HG02885 (cell line): ENCODE measurements at regions not wholly inside any gene's neighbourhood (a gene's known extent, or its start where the extent isn't known, plus 50 kb on each side); places are given as distances from the start of the nearest gene placed in this dataset.
"Not testable (repeated sequence)": the region's sequence is repeated elsewhere in the genome, so short reads cannot be mapped to it uniquely, and the experiment has no call there.

ENCODE experiments used
- ATAC-seq: cut with Tn5 transposase; IDR thresholded peaks from one replicate; pipeline ENCODE4 v1.9.1; 2021; ENCODE audit warnings: mild to moderate bottlenecking; ENCODE audit not compliant: unreplicated experiment, poor library complexity

- ATAC-seq = no peak
Observed at GRCh38 chr3:194937882-194938321, 252.2 kb downstream of the FAM43A start.

GRCh38 chr3:194938845-194939531, 253.3 kb downstream of the FAM43A start:
- no peak for ATAC-seq

GRCh38 chr3:194939532-194939909, 253.8 kb downstream of the FAM43A start:
- no peak for ATAC-seq

- no peak for ATAC-seq
Observed at GRCh38 chr3:194939949-194940770, 254.5 kb downstream of the FAM43A start.

GRCh38 chr3:194941360-194941955, 255.8 kb downstream of the FAM43A start:
- no peak for ATAC-seq

- no peak for ATAC-seq
Observed at GRCh38 chr3:194941956-194942511, 256.4 kb downstream of the FAM43A start.

- no peak for ATAC-seq
Observed at GRCh38 chr3:194944526-194944925, 258.8 kb downstream of the FAM43A start.

GRCh38 chr3:194945508-194945907, 259.8 kb downstream of the FAM43A start:
- no peak for ATAC-seq

- ATAC-seq = no peak
Observed at GRCh38 chr3:194946091-194946490, 260.4 kb downstream of the FAM43A start.

- no peak for ATAC-seq
Observed at GRCh38 chr3:194949592-194949991, 263.9 kb downstream of the FAM43A start.

GRCh38 chr3:194950906-194951628, 265.4 kb downstream of the FAM43A start:
- no peak for ATAC-seq

GRCh38 chr3:194951629-194951920, 265.9 kb downstream of the FAM43A start:
- not testable (repeated sequence) for ATAC-seq

- ATAC-seq = no peak
Observed at GRCh38 chr3:194951931-194952582, 266.4 kb downstream of the FAM43A start.

- ATAC-seq = no peak
Observed at GRCh38 chr3:194952841-194953241, 267.2 kb downstream of the FAM43A start.

GRCh38 chr3:194953291-194953690, 267.6 kb downstream of the FAM43A start:
- ATAC-seq = no peak

- no peak for ATAC-seq
Observed at GRCh38 chr3:194955546-194955945, 269.9 kb downstream of the FAM43A start.

GRCh38 chr3:194955979-194956696, 270.5 kb downstream of the FAM43A start:
- no peak for ATAC-seq

- no peak for ATAC-seq
Observed at GRCh38 chr3:194956697-194957396, 271.2 kb downstream of the FAM43A start.

- no peak for ATAC-seq
Observed at GRCh38 chr3:194957743-194958240, 272.1 kb downstream of the FAM43A start.
